HG03064 (cell line): ENCODE measurements at regions not wholly inside any gene's neighbourhood (a gene's known extent, or its start where the extent isn't known, plus 50 kb on each side); places are given as distances from the start of the nearest gene placed in this dataset.

Source experiments
- ATAC-seq: cut with Tn5 transposase; IDR thresholded peaks from one replicate; pipeline ENCODE4 v1.9.1; 2021; ENCODE audit warnings: low read depth; ENCODE audit not compliant: unreplicated experiment

DNA sequence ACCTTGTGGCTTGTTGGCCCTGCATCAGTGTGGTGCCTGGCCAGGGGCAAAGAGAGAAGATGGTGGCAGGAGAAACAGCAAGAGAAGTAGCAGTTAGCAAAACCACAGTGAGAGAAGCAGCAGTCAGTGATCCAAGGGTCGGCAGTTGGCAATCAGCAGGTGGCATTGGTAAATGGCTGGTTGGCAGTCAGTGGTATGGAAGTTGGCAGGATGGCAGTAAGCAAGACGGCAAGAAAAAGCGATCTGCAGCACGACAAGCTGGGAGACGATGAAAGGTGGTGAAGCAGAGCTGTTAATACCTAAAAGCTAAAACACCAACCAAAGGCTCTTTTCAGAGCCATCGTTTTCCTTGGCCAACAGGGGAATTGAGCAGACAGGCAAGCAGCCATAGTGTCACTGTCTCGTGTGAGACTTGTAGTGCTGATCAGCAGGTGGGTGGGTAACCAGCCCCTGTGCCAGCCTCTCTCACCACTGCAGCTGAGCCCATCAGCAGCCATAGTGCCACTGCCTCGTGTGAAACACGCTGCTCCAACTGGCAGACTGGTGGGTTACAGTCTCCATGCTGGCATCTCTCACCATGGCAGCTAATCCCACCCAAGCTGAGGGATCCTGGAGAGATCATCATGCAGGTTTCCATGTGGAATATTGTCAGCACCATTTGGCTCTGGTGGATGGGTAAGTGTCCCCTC is 2078.4 kb downstream of the PCDH7 start:
- ATAC-seq = no peak

DNA sequence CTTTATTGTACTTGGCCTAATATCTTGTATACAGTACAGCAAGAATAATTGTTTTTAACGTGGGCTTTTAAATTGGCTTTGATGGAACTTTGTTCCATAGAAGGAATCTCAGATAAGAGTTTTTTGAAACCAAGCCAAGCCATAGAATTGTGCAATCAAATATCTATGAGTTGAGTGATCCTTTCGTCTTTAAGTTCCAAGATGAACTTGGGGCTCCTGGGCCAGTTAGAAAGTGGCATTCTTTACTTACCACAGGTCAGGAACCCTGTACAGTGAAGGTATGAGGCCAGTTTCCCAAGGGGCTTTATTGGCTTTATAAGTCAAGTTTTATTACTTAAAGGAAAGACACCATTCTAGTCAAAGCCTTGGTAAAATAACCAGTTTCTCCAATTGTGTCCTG is 2104.2 kb downstream of the PCDH7 start:
- no peak for ATAC-seq

DNA sequence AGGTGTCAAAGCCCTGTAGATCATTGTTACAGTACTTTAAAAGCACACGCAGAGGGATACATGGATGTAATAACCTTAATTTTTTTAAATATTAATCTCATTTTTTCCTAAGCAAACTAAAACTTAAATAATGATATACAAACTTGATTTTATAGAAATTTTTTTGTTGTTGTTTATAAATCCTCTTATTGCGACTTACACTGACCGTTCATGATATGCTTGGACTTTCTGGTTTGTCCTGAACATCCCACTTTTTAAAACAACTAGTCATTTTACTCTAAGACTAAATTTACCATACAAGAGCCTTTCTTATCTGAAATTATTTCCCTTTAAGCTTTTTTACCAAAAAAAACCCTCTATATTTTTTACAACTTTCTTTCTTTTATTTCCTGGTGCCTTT is 2106.0 kb downstream of the PCDH7 start:
- no peak for ATAC-seq

DNA sequence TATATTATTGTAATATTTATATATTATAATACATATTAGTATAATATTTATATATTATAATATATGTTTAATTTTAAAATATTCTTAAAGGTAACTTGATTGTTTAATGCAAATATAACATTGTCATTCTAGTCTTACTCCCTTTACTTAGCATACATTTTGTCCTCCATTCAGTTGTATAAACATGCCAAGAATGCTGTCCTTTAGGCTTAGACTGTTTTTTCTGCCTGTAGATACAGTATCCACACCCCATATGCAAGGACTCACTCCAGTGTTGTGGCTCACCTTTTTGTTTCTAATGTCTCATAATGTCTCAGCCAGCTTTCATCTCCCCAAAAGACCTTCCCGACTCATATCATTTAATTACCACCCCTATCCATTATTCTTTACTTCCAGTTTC is 2110.0 kb downstream of the PCDH7 start:
- no peak for ATAC-seq

DNA sequence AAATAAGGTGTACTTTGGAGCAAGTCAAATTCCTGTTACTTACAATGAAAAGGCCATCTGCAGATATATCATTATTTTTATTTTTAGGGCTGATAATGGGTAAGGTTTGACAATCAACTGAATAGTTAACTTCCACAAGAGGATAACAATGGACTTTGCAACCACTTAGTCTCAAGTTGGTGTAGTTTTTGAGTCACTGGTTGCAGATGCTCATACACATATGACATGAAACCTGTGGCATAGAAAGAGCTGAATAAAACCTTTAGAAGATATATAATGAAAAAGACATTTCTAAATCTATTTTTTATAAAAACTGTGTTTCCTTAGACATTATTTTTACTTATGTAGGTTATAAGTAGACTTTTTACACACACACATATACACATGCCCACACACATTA is 2110.9 kb downstream of the PCDH7 start:
- ATAC-seq = no peak

DNA sequence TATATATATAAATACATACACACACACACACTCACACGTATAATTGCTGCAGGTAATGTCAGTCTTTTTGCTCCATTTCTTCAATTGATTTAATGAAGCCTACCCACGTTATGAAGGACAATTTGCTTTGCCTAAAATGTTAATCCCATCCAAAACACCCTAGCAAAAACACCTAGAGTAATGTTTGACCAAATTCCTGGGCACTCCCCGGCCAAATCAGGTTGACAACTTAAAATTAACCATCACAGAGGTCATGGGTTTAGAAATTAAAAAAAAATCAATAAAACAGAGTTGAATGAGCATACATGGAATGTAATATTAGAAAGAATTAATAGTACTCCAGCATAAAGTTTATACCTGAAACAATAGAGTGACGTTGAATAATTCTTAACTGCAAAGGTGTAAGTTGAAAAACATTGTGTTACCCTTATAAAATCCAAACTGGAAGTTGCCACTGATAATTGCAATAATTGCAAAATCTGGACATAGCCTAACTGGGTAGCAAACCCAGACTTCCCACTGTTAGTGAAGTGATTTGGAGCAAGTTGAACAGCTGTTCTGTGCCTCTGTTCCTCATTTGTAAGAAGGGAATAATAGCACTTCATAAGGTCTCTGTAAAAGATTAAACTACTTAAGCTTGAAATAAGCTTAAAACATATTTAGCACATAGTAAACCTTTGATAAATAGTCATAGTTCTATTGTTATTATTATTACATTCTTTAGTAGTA is 2120.5 kb downstream of the PCDH7 start:
- ATAC-seq = no peak

DNA sequence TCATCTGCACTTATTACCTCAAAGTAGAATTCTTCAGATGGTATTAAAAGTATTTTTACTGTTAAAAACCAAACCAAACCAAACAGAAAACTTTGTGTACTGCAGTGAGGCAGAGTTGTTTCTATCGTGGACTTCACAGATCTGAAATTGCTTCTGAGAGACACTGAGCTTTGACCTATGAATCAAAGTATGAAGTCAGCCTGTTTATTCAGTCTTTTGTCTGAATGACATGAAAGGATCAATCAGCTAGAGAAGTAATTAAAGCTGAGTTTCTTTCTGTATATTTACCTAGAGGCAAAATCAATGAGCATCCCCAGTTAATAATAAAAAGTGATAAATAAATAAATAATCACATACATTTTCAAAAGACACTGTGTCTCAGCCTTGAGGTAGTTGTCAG is 2121.0 kb downstream of the PCDH7 start:
- no peak for ATAC-seq

DNA sequence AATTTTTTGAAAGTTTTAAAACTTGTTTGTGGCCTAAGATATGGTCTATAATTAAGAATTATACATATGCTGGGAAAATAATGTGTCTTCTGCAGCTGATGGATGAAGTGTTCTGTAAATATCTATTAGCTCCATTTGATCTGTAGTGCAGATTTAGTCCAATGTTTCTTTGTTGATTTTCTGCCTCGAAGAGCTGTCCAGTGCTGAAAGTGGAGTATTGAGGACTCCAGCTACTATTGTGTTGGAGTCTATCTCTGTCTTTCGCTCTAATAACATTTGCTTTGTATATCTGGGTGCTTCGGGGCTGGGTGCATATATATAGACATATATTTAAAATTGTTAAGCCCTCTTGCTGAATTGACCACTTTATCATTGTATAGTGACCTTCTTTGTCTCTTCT is 2127.3 kb downstream of the PCDH7 start:
- no peak for ATAC-seq

DNA sequence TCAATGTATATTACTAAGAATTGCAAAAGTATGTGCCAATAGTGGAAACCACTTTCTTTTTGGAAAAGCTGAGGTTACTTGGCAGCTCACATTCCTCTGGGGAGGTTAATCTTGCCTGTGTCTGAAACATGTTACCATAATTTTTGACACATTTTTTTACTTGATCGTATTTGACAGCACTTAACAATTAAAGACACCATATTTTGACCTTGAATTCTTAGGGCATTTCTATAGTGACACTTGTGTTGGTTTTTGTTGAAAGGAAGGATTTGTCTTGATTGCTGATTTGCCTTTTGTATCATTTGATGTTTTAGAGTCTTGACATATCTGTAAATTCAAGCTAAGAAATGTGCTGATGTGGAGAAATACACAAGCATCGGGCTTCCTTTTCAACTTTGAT is 2135.5 kb downstream of the PCDH7 start:
- no peak for ATAC-seq

DNA sequence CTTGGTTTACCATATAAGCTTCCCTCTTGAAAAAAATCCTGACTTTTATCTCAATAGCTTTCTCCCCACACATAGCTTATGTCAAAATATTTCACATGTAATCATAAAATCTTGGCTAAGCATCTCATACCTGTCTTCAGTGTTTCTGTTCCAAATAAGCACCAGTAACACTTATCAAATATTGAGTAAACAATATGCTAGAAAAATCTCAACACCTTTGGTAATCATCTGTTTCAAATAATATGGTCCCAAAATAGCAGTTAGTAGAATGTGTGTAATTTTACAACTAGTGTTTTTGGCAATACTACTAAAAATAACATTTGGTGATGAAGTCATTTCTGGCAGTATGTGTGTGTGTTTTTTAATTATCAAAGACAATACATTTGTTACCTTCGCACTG is 2138.2 kb downstream of the PCDH7 start:
- ATAC-seq = no peak

DNA sequence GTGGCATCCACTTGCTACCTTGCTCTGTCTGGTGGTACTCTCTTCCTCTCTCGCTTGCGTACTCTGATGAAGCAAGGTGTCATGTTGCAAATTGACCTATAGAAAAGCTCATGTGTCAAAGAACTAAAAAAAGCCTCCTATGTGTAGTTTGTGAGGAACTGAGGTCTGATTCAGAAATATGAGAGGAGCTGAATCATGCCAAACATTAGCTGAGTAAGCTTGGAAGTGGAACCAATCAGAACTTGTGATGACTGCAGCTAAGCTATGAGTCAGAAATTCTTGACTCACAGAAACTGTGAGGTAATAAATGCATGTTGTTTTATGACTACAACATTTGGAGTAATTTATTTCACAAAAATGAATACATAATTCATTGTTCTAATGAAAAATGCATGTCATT is 2138.8 kb downstream of the PCDH7 start:
- no peak for ATAC-seq

DNA sequence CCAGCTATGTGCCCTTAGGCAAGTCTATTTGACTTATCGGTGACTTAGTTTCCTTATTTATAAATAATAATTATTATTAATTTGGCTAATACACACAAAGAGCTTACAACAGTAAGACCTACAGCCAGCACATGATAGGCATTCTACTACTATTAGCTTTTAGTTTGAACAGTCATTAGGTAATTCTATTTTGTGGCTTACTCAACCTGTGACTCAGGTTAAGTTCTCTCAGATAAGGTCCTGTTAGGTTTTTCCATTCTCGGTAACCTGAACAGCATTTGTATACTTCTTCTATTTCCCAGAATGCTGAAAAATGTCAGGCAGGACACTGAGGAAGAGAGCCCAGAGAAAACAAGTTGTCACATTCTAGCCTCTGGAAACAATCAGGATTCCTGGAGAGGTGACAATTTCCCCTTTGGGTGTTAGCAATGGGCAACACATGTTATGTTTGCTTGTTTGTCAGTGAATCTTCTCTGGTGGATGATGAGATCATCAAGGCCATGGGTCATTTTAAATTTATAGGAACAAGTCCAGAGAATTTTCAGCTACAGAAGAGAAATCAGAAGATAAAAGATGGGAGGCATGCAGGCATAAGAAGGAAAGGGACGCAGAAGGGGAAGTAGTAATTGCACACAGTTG is 2144.7 kb downstream of the PCDH7 start:
- no peak for ATAC-seq

DNA sequence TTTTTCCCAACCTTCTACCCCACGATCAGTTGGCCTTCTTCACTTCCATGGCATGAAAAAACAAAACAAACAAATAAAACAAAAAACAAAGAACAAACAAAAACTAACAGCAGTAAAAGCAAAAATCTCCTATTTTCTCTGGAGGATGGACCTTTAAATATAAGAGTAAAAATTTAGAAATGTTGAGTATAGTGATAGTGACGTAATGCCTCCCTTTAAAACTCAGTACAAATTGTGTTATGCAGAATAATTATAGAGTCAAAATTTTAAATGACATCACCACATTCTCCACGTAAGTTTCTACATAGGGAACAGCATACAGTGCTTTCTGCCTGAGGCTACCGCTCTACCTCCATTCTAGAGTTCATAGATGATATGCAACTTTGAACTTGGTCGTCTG is 2156.4 kb downstream of the PCDH7 start:
- ATAC-seq = no peak

DNA sequence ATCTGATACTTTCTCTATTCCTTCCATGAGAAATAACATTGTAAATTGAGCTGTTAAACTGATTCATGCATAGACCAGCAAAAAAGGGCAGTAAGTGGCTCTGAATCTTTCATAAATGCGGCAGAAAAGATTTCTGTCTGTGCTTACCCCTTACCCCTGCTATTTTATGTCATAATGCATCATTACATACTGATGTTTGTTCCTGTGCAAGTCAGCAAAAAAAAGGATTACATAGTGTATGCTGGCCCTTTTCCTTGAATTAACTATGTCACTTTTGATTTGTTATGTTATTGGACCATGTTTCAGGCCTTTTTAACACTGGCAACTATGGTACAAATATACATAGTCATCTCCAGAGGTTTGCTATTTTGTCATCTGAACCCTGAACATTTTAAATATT is 2159.7 kb downstream of the PCDH7 start:
- ATAC-seq = no peak

DNA sequence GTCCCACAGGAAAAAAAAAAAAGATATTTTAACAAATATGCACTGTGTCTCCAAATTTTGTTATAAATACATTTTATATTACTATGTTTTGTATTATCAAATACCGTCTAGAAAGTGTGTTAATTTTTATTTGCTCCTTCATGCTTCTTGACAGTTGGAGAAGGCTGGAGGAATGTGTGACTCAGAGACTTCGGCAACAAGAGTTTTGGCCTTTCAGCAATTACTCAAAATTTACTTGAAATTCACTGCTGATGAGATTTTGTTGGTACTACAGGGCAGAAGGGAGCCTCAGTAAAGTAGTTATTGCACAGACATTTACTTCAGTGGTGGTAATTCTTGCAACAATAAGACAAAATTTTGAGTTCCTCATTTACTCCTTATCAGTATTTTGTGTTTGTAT is 2164.0 kb downstream of the PCDH7 start:
- ATAC-seq = no peak

DNA sequence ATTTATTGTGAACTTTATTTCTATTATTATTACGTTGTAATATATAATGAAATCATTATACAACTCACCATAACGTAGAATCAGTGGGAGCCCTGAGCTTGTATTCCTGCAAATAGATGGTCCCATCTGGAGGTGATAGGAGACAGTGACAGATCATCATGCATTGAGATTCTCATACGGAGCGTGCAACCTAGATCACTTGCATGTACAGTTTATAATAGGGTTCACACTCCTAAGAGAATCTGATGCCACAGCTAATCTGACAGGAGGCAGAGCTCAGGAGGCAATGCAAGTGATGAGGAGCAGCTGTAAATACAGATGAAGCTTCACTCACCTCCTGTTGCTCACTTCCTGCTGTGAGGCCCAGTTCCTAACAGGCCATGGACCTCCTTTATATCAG is 2170.2 kb downstream of the PCDH7 start:
- no peak for ATAC-seq

DNA sequence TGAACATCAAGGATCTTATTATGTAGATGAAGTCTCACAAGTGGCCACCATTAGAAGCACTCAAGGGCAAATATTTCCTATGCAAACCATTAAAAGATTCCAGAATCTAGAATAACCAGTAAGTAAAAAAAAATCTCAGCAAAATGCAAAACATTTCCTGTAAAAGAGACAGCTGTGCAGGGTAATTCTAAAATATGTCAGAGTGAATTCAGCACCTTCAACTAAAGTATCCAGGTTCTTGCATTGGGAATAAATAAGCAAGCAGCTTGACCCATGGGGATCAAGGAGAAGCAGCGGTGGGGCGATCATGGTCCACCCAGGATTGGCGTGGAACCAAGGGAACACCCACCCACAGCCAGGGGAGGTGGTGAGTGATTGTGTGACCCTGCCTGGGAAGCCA is 2188.9 kb downstream of the PCDH7 start:
- no peak for ATAC-seq

DNA sequence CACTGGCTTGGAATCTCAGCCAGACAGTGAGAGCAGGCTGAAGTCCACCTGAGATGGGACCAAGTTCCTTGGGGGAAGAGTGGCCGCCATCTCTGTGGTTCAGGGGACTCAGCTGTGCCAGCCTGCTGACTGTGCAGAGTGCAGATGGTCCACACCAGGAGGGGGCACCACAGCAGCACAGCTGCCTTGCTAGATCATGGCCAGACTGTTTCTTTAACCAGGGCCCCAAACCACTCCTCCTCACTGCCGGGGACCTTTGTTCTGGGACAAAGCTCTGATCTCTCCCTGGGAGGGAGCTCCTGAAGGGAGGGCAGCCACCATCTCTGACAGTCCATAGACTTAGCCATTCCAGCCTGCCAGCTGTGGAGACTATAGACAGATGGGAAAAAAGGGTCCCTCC is 2189.6 kb downstream of the PCDH7 start:
- ATAC-seq = no peak

DNA sequence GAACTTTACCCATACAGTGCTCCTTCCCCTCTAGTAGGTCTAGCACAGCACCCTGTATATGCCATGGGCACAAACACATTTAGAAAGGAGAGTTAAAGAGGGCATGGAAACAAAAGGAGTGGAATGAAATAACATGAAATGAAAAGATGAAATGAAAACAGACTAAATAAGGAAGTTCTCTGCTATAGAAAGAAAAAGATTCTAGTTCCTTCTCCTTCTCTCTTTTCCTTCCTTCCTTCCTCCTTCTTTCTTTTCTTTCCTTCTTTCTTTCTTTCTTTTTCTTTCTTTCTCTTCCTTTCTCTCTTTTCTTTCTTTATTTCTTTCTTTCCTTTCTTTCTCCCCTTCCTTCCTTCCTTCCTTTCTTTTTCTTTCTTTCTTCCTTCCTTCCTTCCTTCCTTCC is 2197.4 kb downstream of the PCDH7 start:
- ATAC-seq = no peak

DNA sequence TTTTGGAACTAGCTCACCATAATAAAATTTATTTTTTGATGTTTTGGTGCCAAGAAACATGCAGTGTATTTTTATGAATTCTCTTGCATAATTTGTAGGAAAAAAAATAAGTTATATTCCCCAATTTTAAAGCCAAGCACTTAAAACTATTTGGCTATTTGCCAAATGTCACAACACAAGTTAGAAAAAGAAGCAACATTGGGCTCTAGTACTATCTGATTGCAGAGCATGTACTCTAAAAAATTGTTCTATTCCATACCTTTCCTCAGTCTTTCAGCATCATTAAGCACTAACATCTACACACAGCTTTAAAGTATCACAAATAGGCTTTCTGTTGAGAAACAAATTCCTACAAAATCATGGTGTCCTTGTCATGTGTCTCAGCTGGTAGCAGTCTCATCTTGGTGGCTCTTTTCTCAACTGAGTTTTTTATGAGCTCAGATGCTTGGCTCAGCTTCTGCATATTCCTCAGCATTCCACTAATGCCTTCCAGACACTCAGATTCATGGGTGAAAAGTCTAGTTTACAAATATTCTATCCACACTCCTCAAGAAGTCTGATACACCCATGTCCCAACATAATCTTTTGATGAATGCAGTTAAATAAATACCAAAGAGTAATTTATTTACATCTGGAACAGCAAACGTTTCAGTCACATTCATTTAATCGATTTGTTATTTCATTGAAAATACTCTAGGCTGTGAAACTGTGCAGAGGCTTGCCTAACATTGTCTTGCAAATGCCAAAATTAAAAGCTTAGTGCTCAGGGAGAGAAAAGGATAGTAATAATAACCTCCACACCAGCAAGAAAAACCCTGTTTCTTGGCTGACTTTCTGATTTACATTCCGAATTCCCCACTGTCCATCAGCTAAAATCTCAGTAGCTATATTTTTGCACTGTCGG is 2209.9 kb downstream of the PCDH7 start:
- no peak for ATAC-seq

DNA sequence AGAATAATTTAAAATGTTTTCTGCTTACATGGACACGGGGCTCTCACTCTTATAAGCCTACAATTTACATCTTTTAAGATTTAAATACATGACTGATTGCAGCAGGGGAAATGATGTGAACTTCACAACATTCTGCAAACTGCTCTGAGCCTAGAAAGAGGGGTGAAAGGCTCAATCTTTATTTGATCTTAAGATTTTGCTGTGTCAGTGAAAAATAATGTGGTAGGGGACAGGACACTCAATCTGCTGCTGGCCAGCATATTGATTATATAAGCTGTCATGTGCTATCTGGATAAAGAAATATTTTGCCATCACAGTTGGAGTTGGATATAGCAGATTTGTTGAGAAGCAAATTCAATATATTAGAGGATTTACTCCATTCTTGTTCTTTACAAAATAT is 2210.5 kb downstream of the PCDH7 start:
- no peak for ATAC-seq
